ENCODE measurements at regions not wholly inside any gene's neighbourhood (a gene's known extent, or its start where the extent isn't known, plus 50 kb on each side); places are given as distances from the start of the nearest gene placed in this dataset.

GRCh38 chr12:77274926-77275325 is 209.6 kb upstream of the E2F7 start:
- TF ChIP-seq, protein P1, sequence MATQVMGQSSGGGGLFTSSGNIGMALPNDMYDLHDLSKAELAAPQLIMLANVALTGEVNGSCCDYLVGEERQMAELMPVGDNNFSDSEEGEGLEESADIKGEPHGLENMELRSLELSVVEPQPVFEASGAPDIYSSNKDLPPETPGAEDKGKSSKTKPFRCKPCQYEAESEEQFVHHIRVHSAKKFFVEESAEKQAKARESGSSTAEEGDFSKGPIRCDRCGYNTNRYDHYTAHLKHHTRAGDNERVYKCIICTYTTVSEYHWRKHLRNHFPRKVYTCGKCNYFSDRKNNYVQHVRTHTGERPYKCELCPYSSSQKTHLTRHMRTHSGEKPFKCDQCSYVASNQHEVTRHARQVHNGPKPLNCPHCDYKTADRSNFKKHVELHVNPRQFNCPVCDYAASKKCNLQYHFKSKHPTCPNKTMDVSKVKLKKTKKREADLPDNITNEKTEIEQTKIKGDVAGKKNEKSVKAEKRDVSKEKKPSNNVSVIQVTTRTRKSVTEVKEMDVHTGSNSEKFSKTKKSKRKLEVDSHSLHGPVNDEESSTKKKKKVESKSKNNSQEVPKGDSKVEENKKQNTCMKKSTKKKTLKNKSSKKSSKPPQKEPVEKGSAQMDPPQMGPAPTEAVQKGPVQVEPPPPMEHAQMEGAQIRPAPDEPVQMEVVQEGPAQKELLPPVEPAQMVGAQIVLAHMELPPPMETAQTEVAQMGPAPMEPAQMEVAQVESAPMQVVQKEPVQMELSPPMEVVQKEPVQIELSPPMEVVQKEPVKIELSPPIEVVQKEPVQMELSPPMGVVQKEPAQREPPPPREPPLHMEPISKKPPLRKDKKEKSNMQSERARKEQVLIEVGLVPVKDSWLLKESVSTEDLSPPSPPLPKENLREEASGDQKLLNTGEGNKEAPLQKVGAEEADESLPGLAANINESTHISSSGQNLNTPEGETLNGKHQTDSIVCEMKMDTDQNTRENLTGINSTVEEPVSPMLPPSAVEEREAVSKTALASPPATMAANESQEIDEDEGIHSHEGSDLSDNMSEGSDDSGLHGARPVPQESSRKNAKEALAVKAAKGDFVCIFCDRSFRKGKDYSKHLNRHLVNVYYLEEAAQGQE (IDR thresholded peaks at IDR 0.05) = no peak
- TF ChIP-seq RFX5 (IDR thresholded peaks at IDR 0.05) = no peak
- TF ChIP-seq POLR2A (IDR thresholded peaks at IDR 0.05; ENCODE audit: low read length) = no peak
- TF ChIP-seq CTCF (IDR thresholded peaks at IDR 0.05) = no peak
- no peak for TF ChIP-seq JUNB (IDR thresholded peaks at IDR 0.05)
- TF ChIP-seq MYC (IDR thresholded peaks at IDR 0.05; ENCODE audit: borderline replicate concordance, low read length) = no peak
- no peak for TF ChIP-seq CBX2 (IDR thresholded peaks at IDR 0.05; ENCODE audit: borderline replicate concordance, low read depth)
- no peak for TF ChIP-seq EP300 (IDR thresholded peaks at IDR 0.05)
- TF ChIP-seq MAFK (IDR thresholded peaks at IDR 0.05; ENCODE audit: partially characterized antibody) = no peak
- no peak for TF ChIP-seq KDM1A (IDR thresholded peaks at IDR 0.05; ENCODE audit: low read depth)
- TF ChIP-seq HEYL (CRISPR knock-in tag; IDR thresholded peaks at IDR 0.05) = no peak

All from A549 (cell line).